HT1080 (cell line): ENCODE measurements at regions not wholly inside any gene's neighbourhood (a gene's known extent, or its start where the extent isn't known, plus 50 kb on each side); places are given as distances from the start of the nearest gene placed in this dataset.
"Not testable (repeated sequence)": the region's sequence is repeated elsewhere in the genome, so short reads cannot be mapped to it uniquely, and the experiment has no call there.

Experiments
- DNase-seq: peaks from one replicate; pipeline ENCODE4 v3.0.0-alpha.2; 2015; ENCODE audit warnings: low read depth

GRCh38 chrY:14351590-14351989 is 172.7 kb upstream of the NLGN4Y start:
- no peak for DNase-seq

GRCh38 chrY:14356154-14356553 is 168.2 kb upstream of the NLGN4Y start:
- no peak for DNase-seq

- no peak for DNase-seq
Observed at GRCh38 chrY:14360748-14361500, 163.4 kb upstream of the NLGN4Y start.

- DNase-seq: no peak
Observed at GRCh38 chrY:14373608-14374007, 150.7 kb upstream of the NLGN4Y start.

GRCh38 chrY:14378217-14378616 is 146.1 kb upstream of the NLGN4Y start:
- DNase-seq: no peak

GRCh38 chrY:14410549-14411030 is 113.7 kb upstream of the NLGN4Y start:
- not testable (repeated sequence) for DNase-seq

GRCh38 chrY:14411334-14411733 is 113.0 kb upstream of the NLGN4Y start:
- DNase-seq: no peak

- no peak for DNase-seq
Observed at GRCh38 chrY:14436546-14436945, 87.8 kb upstream of the NLGN4Y start.

GRCh38 chrY:14437626-14438025 is 86.7 kb upstream of the NLGN4Y start:
- no peak for DNase-seq

- DNase-seq: no peak
Observed at GRCh38 chrY:14438395-14438794, 85.9 kb upstream of the NLGN4Y start.

GRCh38 chrY:14444550-14444949 is 79.8 kb upstream of the NLGN4Y start:
- DNase-seq: no peak

GRCh38 chrY:14468151-14468683 is 56.1 kb upstream of the NLGN4Y start:
- DNase-seq: no peak

GRCh38 chrY:14472421-14472820 is 51.9 kb upstream of the NLGN4Y start:
- DNase-seq: no peak

- DNase-seq: no peak
Observed at GRCh38 chrY:14473320-14473719, 51.0 kb upstream of the NLGN4Y start.
